ENCODE measurements at regions not wholly inside any gene's neighbourhood (a gene's known extent, or its start where the extent isn't known, plus 50 kb on each side); places are given as distances from the start of the nearest gene placed in this dataset.

DNA sequence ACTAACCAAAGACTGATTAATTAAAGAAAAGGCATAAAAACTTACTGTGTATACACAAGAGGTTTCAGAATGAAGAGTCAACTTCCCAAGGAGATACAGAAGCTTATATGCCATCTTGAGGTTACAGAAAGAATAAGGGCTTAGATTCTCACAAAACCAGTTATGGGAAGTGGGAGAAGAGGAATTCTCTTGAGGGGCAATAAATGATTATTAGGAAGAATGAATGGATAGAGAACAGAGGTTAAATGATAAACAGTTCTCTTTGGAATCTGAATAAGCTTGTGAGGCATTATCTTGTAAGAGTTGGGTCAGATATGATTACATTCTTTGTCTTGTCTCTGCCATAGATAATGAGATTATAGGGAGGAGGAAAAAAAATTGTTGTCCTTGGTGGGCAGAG, 126.7 kb upstream of the SPATA16 start:
- TF ChIP-seq, protein P1, sequence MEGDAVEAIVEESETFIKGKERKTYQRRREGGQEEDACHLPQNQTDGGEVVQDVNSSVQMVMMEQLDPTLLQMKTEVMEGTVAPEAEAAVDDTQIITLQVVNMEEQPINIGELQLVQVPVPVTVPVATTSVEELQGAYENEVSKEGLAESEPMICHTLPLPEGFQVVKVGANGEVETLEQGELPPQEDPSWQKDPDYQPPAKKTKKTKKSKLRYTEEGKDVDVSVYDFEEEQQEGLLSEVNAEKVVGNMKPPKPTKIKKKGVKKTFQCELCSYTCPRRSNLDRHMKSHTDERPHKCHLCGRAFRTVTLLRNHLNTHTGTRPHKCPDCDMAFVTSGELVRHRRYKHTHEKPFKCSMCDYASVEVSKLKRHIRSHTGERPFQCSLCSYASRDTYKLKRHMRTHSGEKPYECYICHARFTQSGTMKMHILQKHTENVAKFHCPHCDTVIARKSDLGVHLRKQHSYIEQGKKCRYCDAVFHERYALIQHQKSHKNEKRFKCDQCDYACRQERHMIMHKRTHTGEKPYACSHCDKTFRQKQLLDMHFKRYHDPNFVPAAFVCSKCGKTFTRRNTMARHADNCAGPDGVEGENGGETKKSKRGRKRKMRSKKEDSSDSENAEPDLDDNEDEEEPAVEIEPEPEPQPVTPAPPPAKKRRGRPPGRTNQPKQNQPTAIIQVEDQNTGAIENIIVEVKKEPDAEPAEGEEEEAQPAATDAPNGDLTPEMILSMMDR (conservative IDR thresholded peaks at IDR 0.05): no peak

GRCh38 chr3:173266441-173266840, 125.4 kb upstream of the SPATA16 start:
- no peaks in the 10 kb centered on the region for H3K9me3 Mint-ChIP-seq
- Histone ChIP-seq H3K9ac (ENCODE audit: extremely low read depth, low read length, poor library complexity, severe bottlenecking) (no peak overlapping the region), H3K9me3 (ENCODE audit: control insufficient read depth, low read length) (no peaks in the 10 kb centered on the region), H3K36me3 (ENCODE audit: control insufficient read depth, insufficient read depth, low read length) (no peaks in the 10 kb centered on the region), H3K27ac (ENCODE audit: low read depth, low read length) (no peak overlapping the region), H3K4me3 (ENCODE audit: low read length) (no peak overlapping the region), H3K27me3 (ENCODE audit: control insufficient read depth, insufficient read depth, low read length, poor library complexity, severe bottlenecking) (no peaks in the 10 kb centered on the region), H3K4me1 (ENCODE audit: control insufficient read depth, insufficient read depth, low read length) (peaks cover 3% of the 10 kb centered on the region)
- H3K36me3 Mint-ChIP-seq (ENCODE audit: low read depth): no peaks in the 10 kb centered on the region
- no peak overlapping the region for H3K4me3 Mint-ChIP-seq
- no peak for DNase-seq
- H3K27ac Mint-ChIP-seq: no peak overlapping the region
- TF ChIP-seq, protein P1 (conservative IDR thresholded peaks at IDR 0.05): no peak
- peaks cover 36% of the 10 kb centered on the region for H3K4me1 Mint-ChIP-seq
- H3K27me3 Mint-ChIP-seq (ENCODE audit: insufficient read depth): no peaks in the 10 kb centered on the region
- WGBS, 2 experiments (ENCODE audit: insufficient coverage in 1 of 2, insufficient read length in 1 of 2): 80 to 87% methylated on average over 1 to 3 of the region's 3 CpGs

More for the DNA sequence above, 126.7 kb upstream of the SPATA16 start:
- H3K27me3 ChIP-seq (ENCODE audit: control insufficient read depth, insufficient read depth, low read length, poor library complexity, severe bottlenecking): no peaks in the 10 kb centered on the region
- H3K27me3 Mint-ChIP-seq (ENCODE audit: insufficient read depth): no peaks in the 10 kb centered on the region
- H3K27ac ChIP-seq (ENCODE audit: low read depth, low read length): no peak overlapping the region
- no peaks in the 10 kb centered on the region for H3K36me3 ChIP-seq (ENCODE audit: control insufficient read depth, insufficient read depth, low read length)
- H3K4me1 ChIP-seq (ENCODE audit: control insufficient read depth, insufficient read depth, low read length): peaks cover 3% of the 10 kb centered on the region
- H3K4me3 Mint-ChIP-seq: no peak overlapping the region
- H3K27ac Mint-ChIP-seq: no peak overlapping the region
- no peak for DNase-seq
- no peaks in the 10 kb centered on the region for H3K36me3 Mint-ChIP-seq (ENCODE audit: low read depth)
- H3K9me3 ChIP-seq (ENCODE audit: control insufficient read depth, low read length): no peaks in the 10 kb centered on the region
- no peak overlapping the region for H3K4me3 ChIP-seq (ENCODE audit: low read length)
- no peak overlapping the region for H3K9ac ChIP-seq (ENCODE audit: extremely low read depth, low read length, poor library complexity, severe bottlenecking)
- peaks cover 36% of the 10 kb centered on the region for H3K4me1 Mint-ChIP-seq
- no peaks in the 10 kb centered on the region for H3K9me3 Mint-ChIP-seq

DNA sequence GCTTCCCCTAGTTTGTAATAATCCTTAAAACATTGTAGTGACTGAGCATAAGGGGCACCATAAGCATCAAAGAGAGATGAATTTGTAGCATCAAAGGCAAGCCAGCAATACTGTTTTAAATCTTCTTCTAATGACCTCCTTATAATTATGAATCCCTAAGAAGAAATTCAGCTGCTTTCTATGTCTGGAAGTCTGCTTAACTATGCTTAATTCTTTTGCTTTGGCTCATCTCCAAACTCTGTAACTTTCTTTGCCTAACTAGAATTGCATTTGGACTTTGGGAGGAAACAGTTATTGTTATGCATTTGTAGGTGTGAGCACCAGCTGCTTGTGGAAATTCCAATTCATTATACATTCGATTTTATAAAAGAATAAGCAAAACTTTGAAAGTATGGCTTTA, 117.7 kb upstream of the SPATA16 start:
- H3K9me3 ChIP-seq (ENCODE audit: control insufficient read depth, low read length): no peaks in the 10 kb centered on the region
- no peaks in the 10 kb centered on the region for H3K27me3 Mint-ChIP-seq (ENCODE audit: insufficient read depth)
- peaks cover 1% of the 10 kb centered on the region for H3K9me3 Mint-ChIP-seq
- no peak overlapping the region for H3K27ac ChIP-seq (ENCODE audit: low read depth, low read length)
- 83% methylated on average over 1 of the region's 1 CpG; no CpG with 5 or more reads in 1 of the 2 experiments for WGBS, 2 experiments (ENCODE audit: insufficient coverage in 1 of 2, insufficient read length in 1 of 2)
- no peak overlapping the region for H3K4me3 ChIP-seq (ENCODE audit: low read length)
- no peaks in the 10 kb centered on the region for H3K36me3 ChIP-seq (ENCODE audit: control insufficient read depth, insufficient read depth, low read length)
- no peak overlapping the region for H3K9ac ChIP-seq (ENCODE audit: extremely low read depth, low read length, poor library complexity, severe bottlenecking)
- TF ChIP-seq, protein P1 (conservative IDR thresholded peaks at IDR 0.05): no peak
- no peak overlapping the region for H3K4me3 Mint-ChIP-seq
- no peaks in the 10 kb centered on the region for H3K27me3 ChIP-seq (ENCODE audit: control insufficient read depth, insufficient read depth, low read length, poor library complexity, severe bottlenecking)
- no peak overlapping the region for H3K27ac Mint-ChIP-seq
- no peaks in the 10 kb centered on the region for H3K4me1 ChIP-seq (ENCODE audit: control insufficient read depth, insufficient read depth, low read length)
- H3K4me1 Mint-ChIP-seq: peaks cover 6% of the 10 kb centered on the region
- DNase-seq: no peak
- no peaks in the 10 kb centered on the region for H3K36me3 Mint-ChIP-seq (ENCODE audit: low read depth)

All from endodermal cell (in vitro differentiated cells).